SH-SY5Y (cell line): ENCODE measurements at regions not wholly inside any gene's neighbourhood (a gene's known extent, or its start where the extent isn't known, plus 50 kb on each side); places are given as distances from the start of the nearest gene placed in this dataset.

Source experiments
- GATA2 ChIP-seq: IDR thresholded peaks from 2 replicates; pipeline ENCODE4 v1.6.1; 2011; ENCODE audit warnings: mild to moderate bottlenecking, low read depth, low read length
- GATA3 ChIP-seq: IDR thresholded peaks from 2 replicates; pipeline ENCODE4 v1.6.1; 2011; ENCODE audit warnings: low read depth, mild to moderate bottlenecking, low read length, moderate library complexity

DNA sequence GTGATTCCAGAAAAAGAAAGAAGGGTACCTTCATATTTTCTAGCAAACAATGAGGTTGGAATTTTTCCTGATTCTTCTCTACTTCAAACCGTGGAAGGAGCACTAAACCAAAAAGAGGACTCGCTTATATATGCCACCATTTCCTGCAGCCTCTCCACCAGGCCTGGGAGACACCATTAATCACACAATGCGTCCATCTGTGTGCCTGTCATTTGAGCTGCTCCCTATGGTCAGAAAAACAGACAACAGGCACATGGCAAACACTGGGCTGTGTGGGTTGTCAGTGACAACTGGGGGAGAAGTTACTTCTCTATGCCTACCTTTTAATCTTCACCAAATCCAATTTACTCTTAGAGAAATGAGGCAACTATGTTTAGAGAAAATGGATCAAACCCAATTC is 71.9 kb downstream of the NR2F2 start:
- no peak for TF ChIP-seq GATA2
- no peak for TF ChIP-seq GATA3
